ENCODE measurements at regions not wholly inside any gene's neighbourhood (a gene's known extent, or its start where the extent isn't known, plus 50 kb on each side); places are given as distances from the start of the nearest gene placed in this dataset.

GRCh38 chr7:25552998-25553397, 324.7 kb upstream of the NPVF start:
- DNase-seq (ENCODE audit: low read depth in 2 of 2), result no peak

GRCh38 chr7:25553580-25554291, 325.4 kb upstream of the NPVF start:
- DNase-seq (ENCODE audit: low read depth in 2 of 2), result no peak

GRCh38 chr7:25557379-25557917, 329.2 kb upstream of the NPVF start:
- DNase-seq (ENCODE audit: low read depth in 2 of 2), result no peak

- DNase-seq (ENCODE audit: low read depth in 2 of 2), result no peak
Measured at GRCh38 chr7:25557930-25558329, 329.6 kb upstream of the NPVF start.

- DNase-seq (ENCODE audit: low read depth in 2 of 2), result no peak
Measured at GRCh38 chr7:25558605-25559004, 330.3 kb upstream of the NPVF start.

GRCh38 chr7:25559581-25560367, 331.5 kb upstream of the NPVF start:
- DNase-seq (ENCODE audit: low read depth in 2 of 2), result peak in 1 of 2 experiments; percentile 5

GRCh38 chr7:25562673-25563182, 334.4 kb upstream of the NPVF start:
- no peak for DNase-seq (ENCODE audit: low read depth in 2 of 2)

- DNase-seq (ENCODE audit: low read depth in 2 of 2), result no peak
Measured at GRCh38 chr7:25565002-25565401, 336.7 kb upstream of the NPVF start.

- DNase-seq (ENCODE audit: low read depth in 2 of 2), result peak; percentile 35 to 44
Measured at GRCh38 chr7:25565949-25566348, 337.7 kb upstream of the NPVF start.

- DNase-seq (ENCODE audit: low read depth in 2 of 2), result no peak
Measured at GRCh38 chr7:25567430-25567829, 339.1 kb upstream of the NPVF start.

- DNase-seq (ENCODE audit: low read depth in 2 of 2), result no peak
Measured at GRCh38 chr7:25569765-25570164, 341.5 kb upstream of the NPVF start.

- no peak for DNase-seq (ENCODE audit: low read depth in 2 of 2)
Measured at GRCh38 chr7:25572423-25572822, 344.1 kb upstream of the NPVF start.

GRCh38 chr7:25574828-25575227, 346.5 kb upstream of the NPVF start:
- no peak for DNase-seq (ENCODE audit: low read depth in 2 of 2)

- no peak for DNase-seq (ENCODE audit: low read depth in 2 of 2)
Measured at GRCh38 chr7:25575634-25576033, 347.3 kb upstream of the NPVF start.

GRCh38 chr7:25578991-25579777, 350.9 kb upstream of the NPVF start:
- no peak for DNase-seq (ENCODE audit: low read depth in 2 of 2)

- DNase-seq (ENCODE audit: low read depth in 2 of 2), result no peak
Measured at GRCh38 chr7:25579778-25580075, 351.4 kb upstream of the NPVF start.

GRCh38 chr7:25580141-25580540, 351.9 kb upstream of the NPVF start:
- DNase-seq (ENCODE audit: low read depth in 2 of 2), result no peak

- no peak for DNase-seq (ENCODE audit: low read depth in 2 of 2)
Measured at GRCh38 chr7:25583621-25584020, 355.3 kb upstream of the NPVF start.

- DNase-seq (ENCODE audit: low read depth in 2 of 2), result no peak
Measured at GRCh38 chr7:25584112-25584938, 356.0 kb upstream of the NPVF start.

- DNase-seq (ENCODE audit: low read depth in 2 of 2), result no peak
Measured at GRCh38 chr7:25586513-25586912, 358.2 kb upstream of the NPVF start.

- no peak for DNase-seq (ENCODE audit: low read depth in 2 of 2)
Measured at GRCh38 chr7:25594122-25594521, 365.8 kb upstream of the NPVF start.

All from fibroblast of skin of left quadriceps (primary cell).